Fibroblast of lung (primary cell): ENCODE measurements at regions not wholly inside any gene's neighbourhood (a gene's known extent, or its start where the extent isn't known, plus 50 kb on each side); places are given as distances from the start of the nearest gene placed in this dataset.

Experiments
- DNase-seq, 2 donors: peaks; one replicate each; pipeline versions ENCODE4 v3.0.0 to v3.0.0-alpha.2; 2010; ENCODE audit warnings: low read depth in 2 of 2
- H2AFZ ChIP-seq: 2 replicates; pipeline ENCODE4 v1.5.1; 2012; ENCODE audit warnings: low read length, control low read depth, inconsistent platforms
- H3K27ac ChIP-seq: 2 replicates; pipeline ENCODE4 v1.5.1; 2011; ENCODE audit warnings: low read length, control low read depth; ENCODE audit not compliant: insufficient read depth
- H3K27me3 ChIP-seq: 2 replicates; pipeline ENCODE4 v1.5.1; 2011; ENCODE audit warnings: mild to moderate bottlenecking, low read length; ENCODE audit not compliant: control insufficient read depth, insufficient read depth
- H3K36me3 ChIP-seq: 2 replicates; pipeline ENCODE4 v1.5.1; 2011; ENCODE audit warnings: low read length; ENCODE audit not compliant: control insufficient read depth, insufficient read depth
- H3K4me1 ChIP-seq: 2 replicates; pipeline ENCODE4 v1.5.1; 2011; ENCODE audit warnings: low read length; ENCODE audit not compliant: control insufficient read depth, insufficient read depth; ENCODE audit errors: extremely low read depth
- H3K4me2 ChIP-seq: 2 replicates; pipeline ENCODE4 v1.5.1; 2011; ENCODE audit warnings: low read length, control low read depth; ENCODE audit not compliant: insufficient read depth; ENCODE audit errors: extremely low read depth
- H3K4me3 ChIP-seq, 4 experiments: fragments of 200-600 bp in 1 of 4; sonication (generic) in 1 of 4; replicated peaks in 1 of 4; 2 replicates each; pipeline ENCODE4 v1.5.1; 2011 to 2016; ENCODE audit warnings: low read length in 4 of 4, low read depth in 3 of 4, mild to moderate bottlenecking in 3 of 4, control low read depth in 2 of 4, inconsistent platforms in 1 of 4, mixed read lengths in 1 of 4; ENCODE audit not compliant: insufficient read depth in 1 of 4; ENCODE audit errors: control extremely low read depth in 1 of 4
- H3K79me2 ChIP-seq: 2 replicates; pipeline ENCODE4 v1.5.1; 2012; ENCODE audit warnings: mild to moderate bottlenecking, low read length, inconsistent platforms; ENCODE audit not compliant: control insufficient read depth, insufficient read depth
- H3K9ac ChIP-seq: 2 replicates; pipeline ENCODE4 v1.5.1; 2011; ENCODE audit warnings: mild to moderate bottlenecking, low read length, control low read depth; ENCODE audit not compliant: insufficient read depth
- H3K9me3 ChIP-seq: 2 replicates; pipeline ENCODE4 v1.5.1; 2012; ENCODE audit warnings: low read depth, low read length; ENCODE audit not compliant: control insufficient read depth, insufficient read depth
- H4K20me1 ChIP-seq: 2 replicates; pipeline ENCODE4 v1.5.1; 2011; ENCODE audit warnings: low read length; ENCODE audit not compliant: control insufficient read depth, insufficient read depth; ENCODE audit errors: extremely low read depth
- EZH2 ChIP-seq: IDR thresholded peaks from 2 replicates; pipeline ENCODE4 v1.5.1; 2012; ENCODE audit warnings: low read length, control low read depth, mild to moderate bottlenecking; ENCODE audit errors: missing control alignments
- TF ChIP-seq, protein P1 (sequence below), 2 donors: IDR thresholded peaks in 1 of 2; conservative IDR thresholded peaks in 1 of 2; 1 replicate in 1 of 2; 2 replicates in 1 of 2; pipeline ENCODE4 v1.5.1; 2011 to 2012; ENCODE audit warnings: low read length in 2 of 2, control low read depth in 1 of 2, inconsistent platforms in 1 of 2, low read depth in 1 of 2, mild to moderate bottlenecking in 1 of 2

DNA sequence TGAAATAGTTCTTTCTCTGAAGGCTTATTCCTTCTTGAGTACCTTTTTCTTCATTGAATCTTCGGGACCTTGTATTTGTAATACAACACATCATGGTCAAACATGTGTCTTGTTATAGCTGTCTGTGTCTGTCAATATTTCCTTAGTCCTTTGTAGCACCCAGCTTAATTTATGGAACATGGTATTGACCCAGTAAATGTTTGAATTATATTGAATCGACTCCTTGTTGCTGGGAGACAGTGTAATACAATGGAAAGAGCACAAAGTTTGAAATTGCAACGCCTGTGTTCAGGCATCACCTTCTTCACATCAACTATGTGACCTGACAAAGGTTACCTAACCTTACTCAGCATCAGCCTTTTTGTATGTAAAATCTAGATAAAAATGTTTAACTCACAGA is 267.2 kb upstream of the CYRIA start:
- no peak overlapping the region for H2AFZ ChIP-seq
- H3K9ac ChIP-seq = no peak overlapping the region
- no peaks in the 10 kb centered on the region for H3K79me2 ChIP-seq
- no peak overlapping the region for H3K27ac ChIP-seq
- no peak for DNase-seq
- no peaks in the 10 kb centered on the region for H3K4me1 ChIP-seq
- no peaks in the 10 kb centered on the region for H4K20me1 ChIP-seq
- no peaks in the 10 kb centered on the region for H3K9me3 ChIP-seq
- H3K27me3 ChIP-seq = no peaks in the 10 kb centered on the region
- TF ChIP-seq, protein P1, sequence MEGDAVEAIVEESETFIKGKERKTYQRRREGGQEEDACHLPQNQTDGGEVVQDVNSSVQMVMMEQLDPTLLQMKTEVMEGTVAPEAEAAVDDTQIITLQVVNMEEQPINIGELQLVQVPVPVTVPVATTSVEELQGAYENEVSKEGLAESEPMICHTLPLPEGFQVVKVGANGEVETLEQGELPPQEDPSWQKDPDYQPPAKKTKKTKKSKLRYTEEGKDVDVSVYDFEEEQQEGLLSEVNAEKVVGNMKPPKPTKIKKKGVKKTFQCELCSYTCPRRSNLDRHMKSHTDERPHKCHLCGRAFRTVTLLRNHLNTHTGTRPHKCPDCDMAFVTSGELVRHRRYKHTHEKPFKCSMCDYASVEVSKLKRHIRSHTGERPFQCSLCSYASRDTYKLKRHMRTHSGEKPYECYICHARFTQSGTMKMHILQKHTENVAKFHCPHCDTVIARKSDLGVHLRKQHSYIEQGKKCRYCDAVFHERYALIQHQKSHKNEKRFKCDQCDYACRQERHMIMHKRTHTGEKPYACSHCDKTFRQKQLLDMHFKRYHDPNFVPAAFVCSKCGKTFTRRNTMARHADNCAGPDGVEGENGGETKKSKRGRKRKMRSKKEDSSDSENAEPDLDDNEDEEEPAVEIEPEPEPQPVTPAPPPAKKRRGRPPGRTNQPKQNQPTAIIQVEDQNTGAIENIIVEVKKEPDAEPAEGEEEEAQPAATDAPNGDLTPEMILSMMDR (conservative IDR thresholded peaks at IDR 0.05 in 1 of 2, IDR thresholded peaks at IDR 0.05 in 1 of 2; ENCODE audit: low read depth in 1 of 2, low read length in 2 of 2) = no peak
- TF ChIP-seq EZH2 = no peak
- no peak overlapping the region for H3K4me3 ChIP-seq
- H3K36me3 ChIP-seq = no peaks in the 10 kb centered on the region
- H3K4me2 ChIP-seq = no peak overlapping the region

DNA sequence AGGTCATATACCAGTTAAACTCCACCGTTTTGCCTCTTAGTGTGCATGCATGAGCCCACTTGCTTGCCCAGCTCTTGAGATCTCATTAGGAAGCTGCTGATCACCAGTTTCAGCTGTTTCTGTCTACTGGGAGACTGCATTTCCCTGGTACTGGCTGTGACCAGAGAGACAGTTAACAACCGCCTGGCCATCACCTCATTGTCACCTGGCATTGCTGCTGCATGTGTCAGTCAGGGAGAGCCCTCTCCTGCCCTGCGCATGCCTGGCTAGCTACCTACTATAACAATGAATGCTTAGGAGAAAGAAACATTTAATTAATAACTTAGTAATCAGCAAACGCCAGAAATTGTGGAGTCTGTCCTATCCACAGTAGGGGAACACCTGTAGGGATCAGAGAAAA is 265.8 kb upstream of the CYRIA start:
- TF ChIP-seq, protein P1 (conservative IDR thresholded peaks at IDR 0.05 in 1 of 2, IDR thresholded peaks at IDR 0.05 in 1 of 2; ENCODE audit: low read depth in 1 of 2, low read length in 2 of 2) = no peak
- TF ChIP-seq EZH2 = no peak
- Histone ChIP-seq H3K9me3 (no peaks in the 10 kb centered on the region), H3K4me3 (no peak overlapping the region), H2AFZ (no peak overlapping the region), H3K27me3 (no peaks in the 10 kb centered on the region), H3K36me3 (no peaks in the 10 kb centered on the region), H3K9ac (no peak overlapping the region), H4K20me1 (no peaks in the 10 kb centered on the region), H3K79me2 (no peaks in the 10 kb centered on the region), H3K4me2 (no peak overlapping the region), H3K27ac (no peak overlapping the region), H3K4me1 (no peaks in the 10 kb centered on the region)
- DNase-seq = no peak

DNA sequence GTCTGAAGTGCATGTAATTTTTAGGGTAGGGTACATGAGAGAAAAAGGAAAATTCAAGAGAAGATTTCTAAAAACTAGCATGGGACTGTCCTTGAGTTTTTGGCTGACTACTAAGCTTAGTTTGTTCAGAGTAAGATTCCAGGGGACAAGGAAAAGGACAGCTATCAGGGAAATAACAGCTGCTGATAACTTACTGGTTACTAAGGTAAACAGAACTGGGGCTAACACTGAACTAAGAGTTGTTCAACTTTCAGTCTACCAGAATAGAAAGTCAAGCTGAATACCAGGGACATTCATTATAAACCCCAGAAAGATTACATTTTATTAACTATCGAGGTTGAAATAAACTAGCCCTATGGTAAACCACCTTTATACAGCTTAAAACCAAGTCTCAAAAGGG is 261.8 kb upstream of the CYRIA start:
- Histone ChIP-seq H4K20me1 (no peaks in the 10 kb centered on the region), H3K36me3 (no peaks in the 10 kb centered on the region), H3K4me1 (no peaks in the 10 kb centered on the region), H3K9me3 (no peaks in the 10 kb centered on the region), H3K79me2 (no peaks in the 10 kb centered on the region), H3K4me3 (no peak overlapping the region), H3K4me2 (no peak overlapping the region), H3K27ac (no peak overlapping the region), H2AFZ (no peak overlapping the region), H3K27me3 (no peaks in the 10 kb centered on the region), H3K9ac (no peak overlapping the region)
- TF ChIP-seq, protein P1 (conservative IDR thresholded peaks at IDR 0.05 in 1 of 2, IDR thresholded peaks at IDR 0.05 in 1 of 2; ENCODE audit: low read depth in 1 of 2, low read length in 2 of 2) = no peak
- TF ChIP-seq EZH2 = no peak
- DNase-seq = no peak
